ENCODE measurements at regions not wholly inside any gene's neighbourhood (a gene's known extent, or its start where the extent isn't known, plus 50 kb on each side); places are given as distances from the start of the nearest gene placed in this dataset.

GRCh38 chr11:47906066-47906465 lies 57.9 kb upstream of the NUP160 start:
- H3K36me3 ChIP-seq: no peaks in the 10 kb centered on the region
- peaks cover 0 to 25% (median 2%) of the 10 kb centered on the region in 10 experiments; a peak in 8 of 20 replicates for H3K4me1 ChIP-seq
- no peaks in the 10 kb centered on the region for H3K27me3 ChIP-seq
- no peaks in the 10 kb centered on the region for H4K20me1 ChIP-seq
- no peak overlapping the region for H3K4me2 ChIP-seq
- no peak for TF ChIP-seq Cebpa-rat (IDR thresholded peaks at IDR 0.05)
- H3K9me3 ChIP-seq (replicated peaks in 1 of 11): peaks cover 0 to 15% (median 7%) of the 10 kb centered on the region in 11 experiments; a peak in 11 of 22 replicates
- H3K9ac ChIP-seq: no peak overlapping the region
- H3K27ac ChIP-seq: no peak overlapping the region
- H3K4me3 ChIP-seq: no peak overlapping the region

- no peak overlapping the region for H3K4me2 ChIP-seq
- no peak for TF ChIP-seq Cebpa-rat (IDR thresholded peaks at IDR 0.05)
Observed at GRCh38 chr11:47905358-47906059, 57.4 kb upstream of the NUP160 start.

GRCh38 chr11:47904808-47905207 lies 56.7 kb upstream of the NUP160 start:
- no peaks in the 10 kb centered on the region for H3K36me3 ChIP-seq
- H3K4me1 ChIP-seq: peaks cover 0 to 14% (median 3%) of the 10 kb centered on the region in 10 experiments; a peak in 10 of 20 replicates
- TF ChIP-seq Cebpa-rat (IDR thresholded peaks at IDR 0.05): no peak
- H3K27me3 ChIP-seq: no peaks in the 10 kb centered on the region
- no peaks in the 10 kb centered on the region for H4K20me1 ChIP-seq
- peaks cover 0 to 15% (median 7%) of the 10 kb centered on the region in 11 experiments; a peak in 11 of 22 replicates for H3K9me3 ChIP-seq (replicated peaks in 1 of 11)
- H3K4me3 ChIP-seq: no peak overlapping the region
- no peak overlapping the region for H3K9ac ChIP-seq
- no peak overlapping the region for H3K4me2 ChIP-seq
- H3K27ac ChIP-seq: no peak overlapping the region

More at GRCh38 chr11:47905358-47906059, 57.4 kb upstream of the NUP160 start:
- Histone ChIP-seq H3K9ac (no peak overlapping the region), H3K36me3 (no peaks in the 10 kb centered on the region), H4K20me1 (no peaks in the 10 kb centered on the region), H3K9me3 (replicated peaks in 1 of 11) (peaks cover 0 to 15% (median 7%) of the 10 kb centered on the region in 11 experiments; a peak in 11 of 22 replicates), H3K4me1 (peaks cover 0 to 21% (median 2%) of the 10 kb centered on the region in 10 experiments; a peak in 8 of 20 replicates), H3K4me3 (no peak overlapping the region), H3K27ac (no peak overlapping the region), H3K27me3 (no peaks in the 10 kb centered on the region)

GRCh38 chr11:47904048-47904447 lies 55.9 kb upstream of the NUP160 start:
- Histone ChIP-seq H3K9me3 (replicated peaks in 1 of 11) (peaks cover 0 to 8% (median 5%) of the 10 kb centered on the region in 11 experiments; a peak in 11 of 22 replicates), H4K20me1 (no peaks in the 10 kb centered on the region), H3K4me1 (peaks cover 0 to 9% (median 3%) of the 10 kb centered on the region in 10 experiments; a peak in 7 of 20 replicates), H3K4me3 (no peak overlapping the region), H3K36me3 (no peaks in the 10 kb centered on the region), H3K4me2 (no peak overlapping the region), H3K27me3 (no peaks in the 10 kb centered on the region), H3K27ac (no peak overlapping the region), H3K9ac (no peak overlapping the region)
- TF ChIP-seq Cebpa-rat (IDR thresholded peaks at IDR 0.05): no peak

- Histone ChIP-seq H3K4me1 (peaks cover 0 to 5% (median 0%) of the 10 kb centered on the region in 10 experiments; a peak in 4 of 20 replicates), H3K9ac (no peak overlapping the region), H4K20me1 (no peaks in the 10 kb centered on the region), H3K27me3 (no peaks in the 10 kb centered on the region), H3K4me3 (no peak overlapping the region), H3K9me3 (replicated peaks in 1 of 11) (peaks cover 0 to 10% (median 0%) of the 10 kb centered on the region in 11 experiments; a peak in 4 of 22 replicates), H3K27ac (no peak overlapping the region), H3K36me3 (no peaks in the 10 kb centered on the region), H3K4me2 (0 out of 22 replicates have a peak overlapping the region, but pooled peaks of 1 of the 11 experiments have one; percentile 7)
- TF ChIP-seq Cebpa-rat (IDR thresholded peaks at IDR 0.05): no peak
Observed at GRCh38 chr11:47899801-47900200, 51.7 kb upstream of the NUP160 start.

All from BLaER1 treated with 17β-estradiol and CSF1 and Interleukin-3, amounts not matched to agents 10 nM and 100 nM (cell line).